Muscle of leg (tissue), 3 donors: ENCODE measurements at regions not wholly inside any gene's neighbourhood (a gene's known extent, or its start where the extent isn't known, plus 50 kb on each side); places are given as distances from the start of the nearest gene placed in this dataset.

Experiments used
- DNase-seq: peaks from one replicate; pipeline ENCODE4 v3.0.0; 2013
- H3K27ac ChIP-seq: one replicate; pipeline ENCODE4 v1.5.1; 2013; ENCODE audit warnings: mild to moderate bottlenecking, low read length, control low read depth
- H3K27me3 ChIP-seq: one replicate; pipeline ENCODE4 v1.6.1; 2013; ENCODE audit warnings: low read length; ENCODE audit not compliant: control insufficient read depth, insufficient read depth
- H3K36me3 ChIP-seq: one replicate; pipeline ENCODE4 v1.6.1; 2013; ENCODE audit warnings: low read length; ENCODE audit not compliant: control insufficient read depth, insufficient read depth
- H3K4me1 ChIP-seq: one replicate; pipeline ENCODE4 v1.6.1; 2013; ENCODE audit warnings: low read length; ENCODE audit not compliant: control insufficient read depth, insufficient read depth
- H3K4me3 ChIP-seq: one replicate; pipeline ENCODE4 v1.5.1; 2013; ENCODE audit warnings: low read length, control low read depth
- H3K9me3 ChIP-seq: replicated peaks from 2 replicates; pipeline ENCODE4 v1.6.1; 2013; ENCODE audit warnings: low read depth, low read length; ENCODE audit not compliant: control insufficient read depth
- WGBS: methylation state at CpG from one replicate; pipeline ENCODE4 v1.1.5; 2013; ENCODE audit warnings: missing lambda C conversion rate; ENCODE audit not compliant: insufficient coverage; 5-methylcytosine and 5-hydroxymethylcytosine counted together

DNA sequence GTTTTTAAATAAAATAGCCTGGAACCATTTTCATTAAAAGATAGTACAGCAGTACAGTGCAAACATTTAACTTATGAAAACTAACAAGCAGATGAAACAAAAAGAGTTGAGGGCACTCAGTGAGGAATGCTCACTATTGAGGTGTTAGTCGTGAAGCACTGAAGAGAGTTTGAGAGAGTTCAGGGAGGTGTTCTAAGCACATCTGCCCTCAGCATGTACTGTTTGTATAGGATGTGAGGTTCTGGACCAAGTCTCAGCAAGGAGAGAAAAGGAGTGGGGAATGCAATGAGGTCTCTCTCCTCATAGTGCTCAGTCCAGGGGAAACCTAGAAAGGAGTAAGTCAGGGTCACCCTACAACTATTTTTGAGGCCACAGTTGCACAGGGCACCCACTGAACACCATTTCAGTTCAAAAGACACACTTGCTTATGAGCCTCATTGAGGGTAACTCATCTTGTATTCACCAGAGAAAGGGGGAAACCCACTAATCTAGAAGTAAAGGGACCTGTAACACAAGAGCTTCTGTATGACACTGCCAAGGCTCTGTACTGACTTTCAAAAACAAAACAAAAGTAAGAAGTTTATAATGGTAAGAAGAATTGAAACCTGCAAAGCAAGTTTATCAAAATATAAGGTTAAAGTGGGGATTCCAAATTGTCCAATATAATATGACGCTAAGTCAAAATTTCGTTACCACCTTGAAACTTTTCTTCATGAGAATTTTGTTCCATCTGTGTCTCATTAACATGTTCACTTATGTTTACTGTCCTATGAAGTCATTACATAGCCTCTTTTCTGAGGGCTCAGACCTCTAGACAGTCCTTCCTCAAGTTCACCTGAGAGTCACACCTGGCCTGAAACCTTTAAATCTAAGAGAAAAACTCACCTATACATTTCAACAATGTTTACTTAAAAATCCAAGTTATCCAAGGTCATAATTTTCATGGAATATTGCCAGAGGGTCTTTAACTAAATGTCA, 275.3 kb downstream of the ETS1 start:
- no peak overlapping the region for H3K4me3 ChIP-seq
- H3K36me3 ChIP-seq, result no peaks in the 10 kb centered on the region
- no peaks in the 10 kb centered on the region for H3K27me3 ChIP-seq
- no peak overlapping the region for H3K27ac ChIP-seq
- DNase-seq, result no peak
- H3K9me3 ChIP-seq, result peaks cover 10% of the 10 kb centered on the region
- 100% methylated on average over 1 of the region's 3 CpGs for WGBS
- H3K4me1 ChIP-seq, result peaks cover 2% of the 10 kb centered on the region

DNA sequence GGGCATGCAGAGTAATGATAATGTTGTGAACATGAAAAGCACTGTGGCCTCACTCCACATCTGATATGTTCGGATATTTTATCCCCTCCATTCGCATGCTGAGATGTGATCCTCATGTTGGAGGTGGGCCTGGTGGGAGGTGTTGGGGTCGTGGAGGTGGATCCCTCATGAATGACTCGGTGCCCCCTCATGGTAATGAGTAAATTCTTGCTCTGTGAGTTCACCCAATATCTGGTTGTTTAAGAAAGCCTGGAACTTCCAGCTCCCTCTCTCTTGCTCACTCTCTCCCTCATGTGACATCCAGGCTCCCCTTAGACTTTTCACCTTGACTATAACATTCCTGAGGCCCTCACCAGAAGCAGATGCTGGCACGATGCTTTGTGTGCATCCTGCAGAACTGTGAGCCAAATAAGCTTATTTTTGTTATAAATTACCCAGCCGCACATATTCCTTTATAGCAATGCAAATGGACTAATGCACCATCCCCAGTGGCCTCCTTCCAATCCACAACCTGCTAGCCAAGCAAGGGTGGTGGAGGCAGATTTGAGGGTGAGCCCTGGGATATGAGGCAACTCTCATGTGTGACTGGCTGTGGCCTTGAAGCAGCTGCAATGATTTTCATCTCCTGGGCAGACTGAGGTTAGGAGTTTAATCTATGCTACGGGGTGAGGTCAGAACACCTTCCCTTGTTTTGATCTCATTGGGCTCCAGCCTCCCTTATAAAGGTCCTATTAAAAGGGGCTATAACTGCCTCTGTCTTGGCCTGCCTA, 276.5 kb downstream of the ETS1 start:
- Histone ChIP-seq H3K9me3 (peaks cover 10% of the 10 kb centered on the region), H3K36me3 (no peaks in the 10 kb centered on the region), H3K27ac (no peak overlapping the region), H3K4me1 (peaks cover 2% of the 10 kb centered on the region), H3K27me3 (no peaks in the 10 kb centered on the region), H3K4me3 (no peak overlapping the region)
- WGBS, result no CpG with 5 or more reads among the region's 7 CpGs
- no peak for DNase-seq

DNA sequence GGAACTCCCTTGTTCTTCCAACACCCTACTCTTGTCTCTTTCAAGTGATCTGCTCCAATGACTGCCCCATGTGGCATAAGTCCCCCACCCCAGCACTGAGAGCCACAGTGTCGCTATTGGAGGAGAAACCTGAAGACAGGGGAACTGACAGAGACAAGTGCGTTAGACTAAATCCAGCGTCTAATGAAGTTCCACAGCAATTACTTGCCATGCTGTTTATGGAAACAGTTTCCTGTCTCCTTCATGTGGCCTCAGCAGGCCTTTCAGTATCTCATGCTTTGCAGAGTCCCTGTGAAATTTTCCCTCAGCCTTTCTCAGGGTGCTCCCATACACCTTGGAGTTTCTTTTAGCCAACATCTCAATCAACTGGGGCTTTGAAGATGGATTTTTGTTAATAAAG, 277.4 kb downstream of the ETS1 start:
- H3K27me3 ChIP-seq, result no peaks in the 10 kb centered on the region
- H3K9me3 ChIP-seq, result peaks cover 8% of the 10 kb centered on the region
- no peaks in the 10 kb centered on the region for H3K36me3 ChIP-seq
- no peak overlapping the region for H3K27ac ChIP-seq
- H3K4me1 ChIP-seq, result peaks cover 2% of the 10 kb centered on the region
- 86% methylated on average over 3 of the region's 3 CpGs for WGBS
- DNase-seq, result no peak
- no peak overlapping the region for H3K4me3 ChIP-seq

DNA sequence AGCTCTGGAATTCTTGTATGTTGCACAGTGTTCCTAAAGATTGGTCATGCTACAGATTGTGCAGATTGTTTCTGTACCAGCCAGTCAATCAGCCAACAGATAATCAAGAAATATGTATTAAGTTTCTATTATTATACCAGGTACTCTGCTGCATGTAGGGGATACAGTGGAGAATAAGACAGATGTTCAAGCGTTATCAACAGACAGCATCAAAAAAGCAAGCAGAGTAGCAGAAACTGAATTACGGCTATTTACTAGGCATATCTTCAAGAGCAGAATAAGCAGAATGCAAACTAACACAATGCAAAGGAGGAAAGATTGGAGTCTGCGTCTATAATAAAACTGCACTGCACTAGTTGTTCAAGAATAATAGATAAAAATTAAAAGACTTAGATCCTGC, 278.6 kb downstream of the ETS1 start:
- no peaks in the 10 kb centered on the region for H3K27me3 ChIP-seq
- WGBS, result no CpG with 5 or more reads among the region's 3 CpGs
- no peak overlapping the region for H3K27ac ChIP-seq
- no peak for DNase-seq
- peaks cover 2% of the 10 kb centered on the region for H3K4me1 ChIP-seq
- H3K4me3 ChIP-seq, result no peak overlapping the region
- H3K36me3 ChIP-seq, result no peaks in the 10 kb centered on the region
- H3K9me3 ChIP-seq, result no peaks in the 10 kb centered on the region

DNA sequence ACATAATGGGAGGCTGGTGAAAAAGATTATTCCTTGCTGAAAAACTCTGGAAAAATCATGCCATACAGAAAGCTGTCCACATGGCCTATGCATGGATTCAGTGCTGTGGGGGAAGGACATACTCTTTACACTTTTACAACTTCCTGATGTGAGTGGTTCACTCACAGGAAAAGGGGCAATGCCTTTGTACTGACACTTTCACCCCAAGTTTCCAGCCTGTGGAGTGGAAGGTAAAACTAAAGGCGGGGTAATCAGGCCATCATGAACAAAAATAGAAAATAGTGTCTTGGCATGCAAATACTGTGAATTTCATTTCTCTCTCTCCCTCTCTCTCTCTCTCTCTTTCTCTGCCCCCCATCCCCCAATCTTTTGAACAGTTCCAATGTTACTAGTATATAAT, 281.8 kb downstream of the ETS1 start:
- DNase-seq, result no peak
- Histone ChIP-seq H3K36me3 (no peaks in the 10 kb centered on the region), H3K27me3 (no peaks in the 10 kb centered on the region), H3K4me1 (peaks cover 2% of the 10 kb centered on the region), H3K27ac (no peak overlapping the region), H3K4me3 (no peak overlapping the region), H3K9me3 (no peaks in the 10 kb centered on the region)
- WGBS, result no CpG with 5 or more reads among the region's 1 CpG

DNA sequence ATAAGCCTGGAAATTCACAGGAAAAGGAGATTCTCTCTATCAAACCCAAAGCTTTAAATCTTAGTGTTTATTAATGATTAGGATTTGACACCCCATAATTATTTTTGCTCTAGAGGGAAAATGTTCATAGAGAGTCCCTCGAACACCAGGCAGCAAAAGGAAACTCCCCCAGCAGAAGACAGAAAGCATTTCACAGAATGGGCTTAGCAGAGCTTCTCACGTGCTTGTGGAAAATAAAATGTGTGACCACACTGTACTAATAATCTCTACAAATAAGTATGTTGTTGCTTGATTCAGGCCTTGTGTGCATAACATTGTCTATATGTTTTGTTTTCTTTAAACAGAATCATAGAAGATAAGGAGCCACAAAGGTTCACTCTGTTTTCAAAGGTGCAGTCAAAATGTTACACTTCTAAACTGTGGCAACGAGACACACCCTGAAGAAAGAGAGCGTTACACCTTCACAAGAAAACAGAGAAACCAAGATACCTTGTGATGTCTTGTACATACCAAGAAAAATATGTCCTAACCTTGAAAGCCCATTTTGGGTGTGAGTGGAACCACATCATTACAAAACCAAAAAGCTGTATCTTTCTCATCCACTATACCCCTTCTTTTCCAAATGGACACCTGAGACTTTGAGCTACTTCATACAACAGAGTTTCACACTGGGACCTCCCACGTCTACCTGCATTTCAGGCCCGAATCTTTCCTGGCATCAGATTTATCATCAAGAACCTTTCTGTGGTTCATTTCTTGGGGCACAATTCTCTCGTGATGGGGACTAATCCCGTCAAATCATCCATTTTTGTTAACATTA, 282.5 kb downstream of the ETS1 start:
- Histone ChIP-seq H3K27me3 (no peaks in the 10 kb centered on the region), H3K36me3 (no peaks in the 10 kb centered on the region), H3K4me1 (peaks cover under 1% of the 10 kb centered on the region), H3K9me3 (no peaks in the 10 kb centered on the region), H3K27ac (no peak overlapping the region), H3K4me3 (no peak overlapping the region)
- WGBS, result 94% methylated on average over 2 of the region's 8 CpGs
- DNase-seq, result no peak

DNA sequence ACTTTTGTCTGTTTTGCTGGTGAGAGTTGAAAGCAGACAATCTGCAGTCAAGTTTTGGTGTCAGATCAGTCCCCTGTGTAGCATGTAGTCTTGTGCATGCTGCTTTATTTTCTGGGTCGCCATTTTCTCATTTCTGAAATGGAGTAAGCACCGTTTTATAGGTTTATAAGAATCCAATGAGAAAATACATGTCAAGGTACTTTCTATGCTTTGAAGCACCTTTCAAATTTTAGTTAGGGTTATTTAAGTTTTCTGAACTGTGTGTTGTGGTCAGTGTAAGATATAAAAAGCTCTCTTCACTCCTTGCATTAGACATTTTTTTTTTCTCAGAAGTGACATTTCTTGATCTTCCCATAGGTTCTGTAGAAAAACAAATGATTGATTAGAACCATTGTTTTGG, 283.2 kb downstream of the ETS1 start:
- DNase-seq, result no peak
- no peaks in the 10 kb centered on the region for H3K27me3 ChIP-seq
- no CpG with 5 or more reads among the region's 2 CpGs for WGBS
- no peaks in the 10 kb centered on the region for H3K9me3 ChIP-seq
- no peak overlapping the region for H3K4me3 ChIP-seq
- H3K27ac ChIP-seq, result no peak overlapping the region
- no peaks in the 10 kb centered on the region for H3K36me3 ChIP-seq
- H3K4me1 ChIP-seq, result peaks cover 4% of the 10 kb centered on the region

DNA sequence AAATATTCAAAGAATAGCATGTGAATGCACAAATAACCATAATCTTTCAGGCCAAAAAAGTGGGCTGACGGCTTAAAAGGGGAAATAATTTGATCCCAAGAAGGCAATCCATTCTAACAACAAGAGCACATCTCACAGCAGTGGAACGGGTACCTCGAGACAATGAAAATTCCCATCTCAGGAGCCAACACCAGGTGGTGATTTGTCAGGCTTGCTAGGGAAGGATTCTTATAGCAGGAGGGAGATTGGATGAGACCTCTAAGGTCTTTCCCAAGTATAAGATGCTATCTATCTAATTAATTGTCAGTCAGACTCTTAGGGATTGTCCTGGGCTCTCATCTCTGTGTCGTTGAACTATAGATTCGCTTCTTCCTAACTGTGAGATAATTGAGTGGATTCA, 284.0 kb downstream of the ETS1 start:
- WGBS, result 82% methylated on average over 2 of the region's 5 CpGs
- no peak for DNase-seq
- no peaks in the 10 kb centered on the region for H3K36me3 ChIP-seq
- no peaks in the 10 kb centered on the region for H3K27me3 ChIP-seq
- no peak overlapping the region for H3K27ac ChIP-seq
- peaks cover 11% of the 10 kb centered on the region for H3K4me1 ChIP-seq
- no peaks in the 10 kb centered on the region for H3K9me3 ChIP-seq
- H3K4me3 ChIP-seq, result no peak overlapping the region

DNA sequence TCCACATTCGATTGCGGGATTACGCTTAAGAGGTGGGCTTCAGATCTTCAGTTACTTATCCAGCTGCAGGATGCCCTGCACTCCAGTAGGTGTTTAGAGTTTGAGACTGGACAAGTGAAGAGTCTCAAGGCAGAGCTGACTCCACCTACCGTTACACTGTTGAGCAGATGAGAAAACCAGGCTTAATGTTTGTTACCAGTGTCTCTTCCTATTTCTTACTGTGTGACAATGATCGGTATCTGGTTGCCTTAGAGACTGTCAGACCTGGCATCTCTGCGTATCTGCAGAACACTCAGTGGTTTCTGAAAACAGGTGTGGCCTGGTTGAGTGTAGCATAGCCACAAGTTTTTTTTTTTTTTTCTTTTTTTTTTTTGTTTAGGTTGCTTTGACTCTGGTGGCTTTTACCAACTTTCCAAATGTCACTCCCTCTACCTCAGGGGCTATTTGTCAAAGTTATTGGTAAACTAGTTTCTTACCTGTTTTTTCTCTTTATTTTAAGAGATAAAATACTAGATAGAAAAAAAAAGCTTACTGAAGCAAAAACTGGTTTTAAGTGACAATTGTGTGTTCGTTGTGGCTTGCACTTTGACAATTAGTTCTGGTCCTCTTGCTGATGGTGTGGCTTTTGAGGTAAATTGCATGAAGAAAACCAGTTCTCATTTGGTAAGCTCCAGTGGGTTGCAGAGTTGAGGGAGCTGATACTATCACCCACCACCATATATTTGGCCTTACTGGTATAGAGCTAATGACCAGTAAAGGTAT, 284.8 kb downstream of the ETS1 start:
- Histone ChIP-seq H3K27ac (no peak overlapping the region), H3K4me1 (peaks cover 14% of the 10 kb centered on the region), H3K4me3 (no peak overlapping the region), H3K9me3 (no peaks in the 10 kb centered on the region), H3K36me3 (no peaks in the 10 kb centered on the region), H3K27me3 (no peaks in the 10 kb centered on the region)
- peak; percentile 30 for DNase-seq
- no CpG with 5 or more reads among the region's 7 CpGs for WGBS
